H1 (cell line): ENCODE measurements at regions not wholly inside any gene's neighbourhood (a gene's known extent, or its start where the extent isn't known, plus 50 kb on each side); places are given as distances from the start of the nearest gene placed in this dataset.

Source experiments
- CHD7 ChIP-seq: fragments of 300-600 bp; sonication (generic); IDR thresholded peaks from 2 replicates; pipeline ENCODE4 v1.7.1; 2012; ENCODE audit warnings: low read length, moderate library complexity, mild to moderate bottlenecking, inconsistent platforms; ENCODE audit not compliant: insufficient replicate concordance

GRCh38 chr13:52945348-52945747 is 83.3 kb upstream of the OLFM4 start (continued):
- no peak for TF ChIP-seq CHD7
